ENCODE measurements at regions not wholly inside any gene's neighbourhood (a gene's known extent, or its start where the extent isn't known, plus 50 kb on each side); places are given as distances from the start of the nearest gene placed in this dataset.

DNA sequence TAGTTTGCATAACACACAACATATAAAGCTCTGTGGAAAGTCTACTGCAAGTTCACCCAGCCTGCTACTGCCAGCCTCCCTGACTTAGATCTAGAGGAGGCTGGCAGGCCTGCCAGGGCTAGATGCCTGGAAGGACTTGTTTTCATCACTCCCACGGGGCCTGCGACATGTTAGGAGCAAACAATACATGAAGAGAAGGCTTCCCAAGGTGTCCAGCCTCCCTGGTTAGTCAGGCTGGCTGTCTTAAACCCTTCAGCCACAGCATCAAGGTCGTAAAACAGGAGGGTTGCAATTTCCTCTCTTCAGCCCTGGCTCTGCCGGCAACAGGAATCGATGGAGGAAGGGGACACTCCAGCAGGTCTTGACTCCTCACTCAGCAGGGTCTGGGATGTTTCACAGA, 104.5 kb downstream of the NGF start:
- DNase-seq (ENCODE audit: low read depth): no peak

- peak; percentile 17 for DNase-seq (ENCODE audit: low read depth)
These were observed 107.8 kb downstream of the NGF start for GRCh38 chr1:115230281-115230680.

DNA sequence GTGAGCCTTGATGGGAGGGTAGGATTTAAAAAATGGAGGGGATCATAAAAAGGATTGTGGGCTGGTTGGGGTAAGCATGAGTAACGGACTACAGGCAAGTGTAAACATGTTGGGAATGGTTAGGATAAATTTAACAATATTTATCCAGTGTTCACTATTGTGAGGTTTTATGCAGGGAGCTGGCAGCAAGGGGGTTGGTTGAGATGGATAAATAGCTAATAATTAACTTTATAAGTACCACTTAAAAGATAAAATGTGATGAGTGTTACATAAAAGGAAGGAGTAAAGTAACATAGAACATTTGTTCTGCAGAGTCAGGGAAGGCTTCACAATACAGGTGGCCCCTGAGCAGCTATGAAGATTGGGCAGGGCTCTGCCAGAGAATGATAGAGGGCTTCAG, 109.0 kb downstream of the NGF start:
- DNase-seq (ENCODE audit: low read depth): no peak

- no peak for DNase-seq (ENCODE audit: low read depth)
These were observed 109.9 kb downstream of the NGF start for GRCh38 chr1:115228191-115228590.

DNA sequence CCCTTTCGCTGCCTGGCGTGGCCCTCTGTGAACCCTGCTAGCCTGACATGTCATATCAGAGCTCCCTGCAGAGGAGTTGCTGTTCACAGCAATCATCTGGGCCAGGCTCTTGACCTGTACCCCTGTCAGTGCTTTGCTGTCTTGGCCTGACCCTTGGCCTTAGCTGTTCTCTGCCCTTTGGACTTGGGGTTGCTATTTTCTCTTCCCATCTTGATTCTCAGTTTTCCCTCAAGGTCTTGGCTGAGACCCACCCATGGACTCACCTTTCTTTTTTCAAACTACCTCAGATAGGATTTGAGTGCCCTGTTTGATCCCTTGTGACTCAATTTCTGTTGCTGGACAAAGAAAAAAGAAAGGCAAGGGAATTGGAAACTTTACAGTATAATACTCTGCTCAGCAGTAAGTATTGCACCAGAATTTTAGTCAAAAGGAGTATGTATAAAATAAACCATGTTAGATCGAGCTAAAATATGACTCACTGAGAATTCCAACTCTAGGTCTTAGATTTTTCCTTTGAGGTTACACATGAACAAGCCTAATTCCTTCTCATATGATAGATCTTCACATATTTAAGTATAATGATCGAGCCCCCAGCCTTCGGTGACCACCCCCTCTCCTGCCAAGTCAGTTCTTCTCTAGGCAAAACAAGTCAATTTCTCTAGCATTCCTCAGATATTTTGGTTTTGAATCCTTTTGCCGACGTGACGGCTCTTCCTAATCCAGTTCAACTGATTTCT, 110.5 kb downstream of the NGF start:
- no peak for DNase-seq (ENCODE audit: low read depth)

DNA sequence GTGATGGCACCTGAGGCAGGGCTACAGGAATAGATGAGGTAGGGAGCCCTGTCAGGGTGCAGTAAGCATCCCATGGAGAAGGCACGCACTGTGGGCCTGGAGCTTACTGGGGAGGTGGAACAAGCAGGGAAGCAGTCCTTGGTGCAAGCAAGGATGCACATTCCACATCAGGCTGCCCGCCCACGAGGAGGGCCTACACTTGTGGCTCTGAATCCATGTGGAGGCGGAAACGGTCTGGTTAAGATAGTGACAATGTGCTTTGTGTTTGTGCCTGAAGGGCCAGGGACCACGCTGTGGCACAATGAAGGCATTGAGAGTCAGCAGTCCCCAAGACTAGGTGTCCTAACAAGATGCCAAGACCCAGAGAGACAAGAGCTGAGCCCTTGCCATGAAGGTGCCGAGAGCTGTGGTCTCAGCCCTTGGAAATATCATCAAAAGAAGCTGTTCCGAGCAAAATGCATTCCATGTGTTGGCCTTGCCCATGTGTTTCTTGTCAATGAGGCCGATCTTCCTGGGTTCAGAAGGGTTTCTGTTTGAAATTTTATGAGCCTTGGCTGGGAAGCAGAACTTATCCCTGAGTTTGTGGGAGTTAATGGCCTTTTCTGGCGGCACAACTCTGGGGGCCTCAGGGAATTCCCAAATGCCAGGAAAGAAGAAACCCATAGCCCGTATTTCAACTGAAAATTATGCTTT, 111.9 kb downstream of the NGF start:
- no peak for DNase-seq (ENCODE audit: low read depth)

DNA sequence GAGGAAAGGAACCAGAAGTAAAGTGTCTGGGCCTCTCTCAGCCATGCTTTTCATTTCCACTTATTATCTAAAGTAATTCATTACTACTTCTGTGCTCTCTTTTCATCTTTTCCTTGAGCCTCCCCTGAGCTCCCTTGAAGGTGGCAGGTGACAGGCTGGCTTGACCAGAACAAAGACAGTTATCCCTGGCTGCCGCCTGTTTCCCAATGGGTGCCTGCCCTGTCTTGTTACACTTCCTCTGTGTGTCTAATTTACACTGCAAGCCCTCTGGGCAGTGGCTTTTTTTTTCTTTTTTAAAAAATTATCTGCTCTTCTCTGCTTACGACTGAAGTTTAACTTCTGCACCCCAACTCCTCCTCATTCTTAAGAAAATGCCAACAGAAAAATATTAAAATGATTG, 113.4 kb downstream of the NGF start:
- DNase-seq (ENCODE audit: low read depth): no peak

GRCh38 chr1:115222616-115223402, 115.2 kb downstream of the NGF start:
- DNase-seq (ENCODE audit: low read depth): peak; percentile 33

GRCh38 chr1:115220340-115221270, 117.4 kb downstream of the NGF start:
- no peak for DNase-seq (ENCODE audit: low read depth)

GRCh38 chr1:115219927-115220326, 118.1 kb downstream of the NGF start:
- DNase-seq (ENCODE audit: low read depth): no peak

- DNase-seq (ENCODE audit: low read depth): no peak
These were observed 119.3 kb downstream of the NGF start for GRCh38 chr1:115218699-115219098.

- DNase-seq (ENCODE audit: low read depth): no peak
These were observed 120.0 kb downstream of the NGF start for GRCh38 chr1:115218034-115218405.

- no peak for DNase-seq (ENCODE audit: low read depth)
These were observed 120.7 kb downstream of the NGF start for GRCh38 chr1:115217150-115218033.

GRCh38 chr1:115215703-115216521, 122.1 kb downstream of the NGF start:
- DNase-seq (ENCODE audit: low read depth): peak; percentile 7

GRCh38 chr1:115215110-115215509, 122.9 kb downstream of the NGF start:
- no peak for DNase-seq (ENCODE audit: low read depth)

DNA sequence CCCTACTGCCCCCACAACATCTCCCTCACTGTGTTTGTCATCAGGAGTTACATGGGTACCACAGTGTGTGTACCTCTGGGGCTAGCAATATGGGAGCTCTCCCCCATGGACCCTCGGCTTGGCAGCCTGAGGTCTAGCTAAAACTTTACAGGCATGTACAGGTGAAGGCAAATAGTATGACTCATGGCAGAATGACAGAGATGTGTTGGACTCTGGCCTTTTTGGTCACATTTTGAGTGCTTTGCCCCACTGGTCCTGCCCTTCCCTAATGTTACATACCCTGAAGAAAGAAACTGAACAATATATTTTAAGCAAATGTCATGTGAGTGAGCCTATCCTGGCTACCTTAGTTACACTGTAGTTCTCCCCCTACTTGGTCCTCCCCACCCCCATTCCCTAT, 124.0 kb downstream of the NGF start:
- DNase-seq (ENCODE audit: low read depth): no peak

GRCh38 chr1:115213130-115213529, 123.8 kb upstream of the TSPAN2 start:
- DNase-seq (ENCODE audit: low read depth): no peak

GRCh38 chr1:115211071-115211745, 121.9 kb upstream of the TSPAN2 start:
- DNase-seq (ENCODE audit: low read depth): no peak

GRCh38 chr1:115210302-115210711, 121.0 kb upstream of the TSPAN2 start:
- DNase-seq (ENCODE audit: low read depth): peak; percentile 27
